GM10266 (cell line): ENCODE measurements at regions not wholly inside any gene's neighbourhood (a gene's known extent, or its start where the extent isn't known, plus 50 kb on each side); places are given as distances from the start of the nearest gene placed in this dataset.

ENCODE experiments used
- DNase-seq: peaks from one replicate; pipeline ENCODE4 v3.0.0; 2012; ENCODE audit errors: extremely low spot score
- CTCF ChIP-seq: IDR thresholded peaks from 2 replicates; pipeline ENCODE4 v1.5.1; 2012; ENCODE audit warnings: mild to moderate bottlenecking, low read depth; ENCODE audit not compliant: control insufficient read depth, insufficient read depth; ENCODE audit errors: missing control alignments

GRCh38 chr6:169841251-169841650 is 89.8 kb downstream of the ERMARD start:
- no peak for TF ChIP-seq CTCF
- DNase-seq = no peak

GRCh38 chr6:169839898-169840631 is 88.6 kb downstream of the ERMARD start:
- no peak for TF ChIP-seq CTCF
- no peak for DNase-seq

GRCh38 chr6:169839493-169839892 is 88.1 kb downstream of the ERMARD start:
- no peak for TF ChIP-seq CTCF
- DNase-seq = no peak

GRCh38 chr6:169839029-169839481 is 87.6 kb downstream of the ERMARD start:
- TF ChIP-seq CTCF = no peak

GRCh38 chr6:169838346-169839028 is 87.1 kb downstream of the ERMARD start:
- TF ChIP-seq CTCF = no peak
- no peak for DNase-seq

More at GRCh38 chr6:169839029-169839481, 87.6 kb downstream of the ERMARD start:
- no peak for DNase-seq

- no peak for TF ChIP-seq CTCF
- no peak for DNase-seq
These were observed 86.3 kb downstream of the ERMARD start for GRCh38 chr6:169837529-169838250.
